ENCODE measurements at regions not wholly inside any gene's neighbourhood (a gene's known extent, or its start where the extent isn't known, plus 50 kb on each side); places are given as distances from the start of the nearest gene placed in this dataset.
A peak's percentile ranks its signal among the peaks of the same experiment; 100 is the strongest.

DNA sequence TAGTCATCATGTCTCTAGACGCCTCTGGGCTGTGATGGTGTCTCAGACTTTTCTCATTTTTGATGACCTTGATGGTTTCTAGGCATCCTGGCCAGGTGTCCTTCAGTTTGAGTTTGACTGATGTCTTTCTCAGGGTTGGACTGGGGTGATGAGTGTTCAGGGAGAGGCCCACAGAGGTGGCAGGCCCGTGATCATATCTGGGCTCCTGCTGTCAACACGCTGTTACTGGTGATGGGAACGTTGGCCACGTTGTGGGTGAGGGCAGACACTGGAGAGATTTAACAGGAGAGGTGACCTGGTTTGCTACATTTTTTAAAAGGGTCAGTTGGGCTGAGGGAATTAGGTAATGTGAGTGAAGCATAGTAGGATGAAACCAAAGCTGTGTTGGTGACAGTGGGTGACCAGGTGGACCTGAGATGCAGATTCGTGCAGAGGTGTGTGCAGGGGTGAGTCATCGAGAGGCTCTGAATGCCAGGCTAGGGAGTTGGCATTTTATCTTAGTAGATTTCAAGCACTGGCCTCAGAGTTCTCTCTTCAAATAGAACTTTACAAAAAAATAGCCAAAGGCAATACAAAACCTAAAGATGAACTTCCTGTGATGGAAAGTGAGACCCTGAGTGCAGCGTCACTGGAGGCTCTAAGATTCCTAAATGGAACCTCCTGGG is 174.1 kb downstream of the CDH26 start:
- DNase-seq, result no peak

DNA sequence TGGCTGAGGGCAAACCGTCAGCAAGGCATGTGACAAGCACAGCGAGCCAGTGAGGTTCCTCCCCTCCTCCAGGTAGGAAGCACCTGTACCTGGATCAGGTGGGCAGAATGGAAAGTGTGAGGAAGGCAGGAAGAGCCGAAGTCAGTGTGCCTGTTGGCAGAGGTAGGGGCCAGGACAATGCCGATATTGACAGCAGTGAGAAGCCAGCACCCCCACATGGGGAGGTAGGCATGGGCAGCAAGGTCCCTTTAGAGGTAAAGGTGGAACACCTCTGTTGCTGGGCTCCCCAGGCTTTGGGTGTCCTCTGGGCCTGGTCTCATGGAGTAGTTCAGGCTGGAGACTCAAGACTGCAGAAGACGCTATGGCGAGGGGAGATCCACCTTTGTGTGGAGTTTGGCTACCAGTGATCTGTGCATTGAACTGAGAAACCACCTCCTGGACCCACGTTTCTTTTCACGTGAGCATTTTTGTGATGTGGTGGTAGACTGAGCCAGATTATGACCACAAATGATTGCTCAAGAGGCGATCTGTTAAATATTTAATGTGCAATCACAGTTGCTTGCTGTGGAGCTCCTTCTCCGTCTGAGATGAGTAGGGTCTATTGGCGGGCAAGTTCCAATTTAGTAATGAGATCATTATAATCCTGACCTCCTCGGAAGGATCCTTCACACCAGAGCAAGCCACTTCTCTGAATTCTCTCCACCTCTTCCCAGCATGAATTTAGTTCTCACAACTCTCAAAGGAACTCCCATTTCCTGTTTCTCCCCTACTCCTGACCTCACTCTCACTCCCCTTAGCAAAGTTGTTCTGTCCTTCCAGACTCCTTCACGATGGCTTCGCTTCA is 174.8 kb downstream of the CDH26 start:
- no peak for DNase-seq

DNA sequence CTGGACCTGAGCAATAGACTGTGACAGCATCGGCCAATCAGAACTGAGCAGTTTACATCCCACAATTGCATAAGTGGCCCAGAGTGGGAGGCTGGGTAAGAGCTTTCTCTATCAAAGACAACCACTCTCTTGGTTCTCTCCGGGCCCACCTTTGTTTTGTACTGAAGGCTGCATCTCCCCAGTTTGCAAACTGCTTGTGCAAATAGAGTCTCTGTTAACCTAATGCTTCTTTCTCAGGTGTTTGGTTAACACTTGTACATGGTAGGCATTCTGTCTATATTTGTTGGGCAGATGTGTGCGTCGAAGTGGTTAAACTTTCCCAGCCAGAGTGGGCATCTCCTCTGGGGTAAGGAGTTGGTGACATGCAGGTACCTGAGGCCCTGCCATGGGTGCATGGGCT is 177.1 kb downstream of the CDH26 start:
- DNase-seq, result no peak

DNA sequence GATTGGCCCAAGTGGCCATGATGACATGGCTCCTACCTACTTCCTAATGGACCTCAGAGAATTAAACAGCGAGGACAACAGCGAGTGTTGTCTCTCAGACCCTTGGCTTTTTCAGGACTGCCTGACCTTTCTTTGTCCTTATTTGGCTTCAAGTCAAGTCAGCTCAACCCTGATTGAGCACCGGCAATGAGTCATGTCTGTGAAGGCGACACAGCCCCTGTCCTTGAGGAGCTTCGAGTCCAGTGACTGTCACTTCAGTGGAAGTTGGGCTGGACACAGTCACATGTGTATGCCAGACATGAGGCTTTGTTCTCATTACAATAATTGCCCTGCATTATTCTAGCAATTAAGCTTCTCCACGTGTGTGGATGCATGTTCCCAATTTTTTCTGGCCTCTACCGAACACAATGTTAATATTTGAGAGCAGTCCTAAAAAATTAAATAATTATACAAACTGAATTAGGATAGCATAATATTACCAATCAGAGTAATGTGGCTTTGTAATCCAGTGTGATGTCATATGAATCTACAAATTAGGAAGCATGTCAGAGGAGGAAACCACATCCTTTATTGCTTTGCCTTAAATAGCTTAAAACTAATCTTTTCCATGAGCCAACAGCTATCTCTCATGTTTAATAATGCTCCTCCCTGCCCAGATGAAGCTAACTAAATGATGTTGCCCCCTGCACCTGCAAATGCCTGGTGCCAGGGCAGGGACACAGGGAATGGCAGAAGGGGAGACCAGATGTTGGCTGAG is 178.6 kb downstream of the CDH26 start:
- DNase-seq, result no peak

DNA sequence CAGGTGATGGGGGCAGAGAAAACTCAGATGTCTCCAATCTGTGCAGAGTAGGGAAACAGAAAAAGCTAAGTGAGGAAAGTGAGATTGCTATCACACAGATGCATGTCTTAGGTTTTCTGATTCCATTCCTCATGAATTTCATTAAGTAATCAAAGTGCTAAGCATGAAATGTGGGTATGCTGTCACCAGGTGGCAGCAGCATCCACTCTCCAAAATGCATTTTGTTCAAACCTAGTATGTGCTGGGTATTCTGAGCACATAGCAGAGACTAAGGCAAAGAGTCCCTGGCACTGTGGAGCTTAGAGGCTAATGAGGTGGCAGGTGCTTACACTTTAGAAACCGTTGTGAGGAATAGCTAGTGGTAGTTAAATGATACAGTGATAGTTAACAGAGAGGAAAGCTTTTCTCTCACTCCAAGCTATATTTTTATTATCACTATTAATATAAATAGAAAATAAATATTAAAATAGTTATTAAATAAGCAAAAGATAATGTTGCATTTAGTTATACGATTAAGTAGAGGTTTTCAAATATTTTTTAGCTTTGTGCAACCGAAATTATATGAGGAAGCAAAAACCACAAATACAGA is 179.5 kb downstream of the CDH26 start:
- peak; percentile 68 for DNase-seq

DNA sequence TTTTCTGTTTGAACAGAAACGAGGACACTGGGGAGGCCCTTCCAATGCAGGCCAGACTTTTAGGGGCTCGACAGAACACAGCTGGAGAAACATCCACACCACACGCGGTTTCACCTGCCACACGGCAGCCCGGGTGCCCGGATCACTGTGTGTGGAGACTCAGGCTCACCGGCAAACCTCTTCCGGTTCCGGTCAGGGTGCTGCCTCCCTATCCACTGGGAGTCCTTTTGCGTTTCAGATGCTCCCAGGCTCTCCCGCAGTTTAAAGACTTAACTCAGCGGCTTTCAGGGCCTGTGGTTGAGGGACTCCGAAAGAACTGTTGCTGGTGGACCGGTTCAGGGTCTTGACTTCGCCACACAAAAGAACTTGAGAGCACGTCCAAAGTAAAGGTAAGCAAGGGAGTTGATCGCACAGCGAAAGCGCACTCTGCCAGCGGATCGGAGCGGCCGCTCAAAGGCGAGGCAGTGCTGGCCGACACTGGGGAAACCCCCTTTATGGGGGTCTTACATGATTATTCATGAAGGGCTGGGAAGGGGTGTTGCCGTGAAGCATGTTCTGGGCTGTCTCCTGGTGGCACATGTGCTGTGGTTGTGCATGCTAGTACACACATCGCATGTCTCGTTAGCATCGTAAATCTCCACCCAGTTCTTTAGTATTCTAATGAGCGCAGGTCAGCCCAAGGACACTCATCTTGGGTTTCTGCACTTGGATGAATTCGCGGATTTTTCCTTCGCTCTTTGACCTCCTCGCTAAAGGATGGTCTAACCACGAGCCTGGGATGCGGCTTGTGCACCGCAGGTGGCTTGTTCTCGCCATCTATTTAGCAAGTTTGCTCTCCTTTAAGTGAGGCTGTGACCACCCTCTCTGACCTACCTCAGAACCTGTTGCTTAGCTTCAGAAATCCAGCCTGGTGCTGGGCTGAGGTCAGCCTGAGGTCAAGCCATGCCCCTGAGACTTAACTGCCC is 180.3 kb downstream of the CDH26 start:
- DNase-seq, result peak; percentile 81

DNA sequence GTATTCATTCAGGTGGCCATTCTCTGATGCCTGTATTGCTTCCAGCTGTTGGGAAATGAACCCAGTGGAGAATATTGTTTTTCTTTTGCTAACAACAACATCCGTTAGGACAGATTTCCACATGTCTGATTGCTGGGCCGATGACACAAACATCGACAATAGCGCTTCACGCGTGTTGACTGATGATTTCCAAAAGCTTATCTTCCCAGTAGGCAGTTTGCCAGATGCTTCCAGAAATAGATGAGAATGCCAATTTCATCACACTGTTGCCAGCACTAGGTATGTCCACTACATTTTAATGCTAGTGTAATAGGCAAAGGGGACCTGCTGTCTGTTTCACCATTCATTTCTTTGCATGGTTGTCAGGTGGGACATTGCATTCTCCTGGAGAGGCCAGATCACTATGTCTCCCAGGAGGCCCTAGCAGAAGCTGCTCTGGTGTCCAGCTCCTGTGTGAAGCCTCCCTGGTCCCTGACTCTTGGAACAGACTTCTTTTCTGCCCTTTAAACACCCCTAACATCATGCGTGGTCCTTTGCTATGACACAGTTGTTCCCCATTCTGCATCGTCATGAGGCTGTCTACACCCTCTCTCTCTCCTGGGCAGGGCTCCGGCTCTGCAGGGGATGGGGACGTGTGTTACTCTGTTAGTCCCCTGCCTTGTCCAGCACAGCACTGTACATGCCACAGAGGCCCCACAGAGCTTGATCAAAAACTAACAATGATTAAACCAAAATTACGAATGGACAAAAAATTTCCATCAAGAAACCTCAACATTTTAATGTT is 181.6 kb downstream of the CDH26 start:
- no peak for DNase-seq

DNA sequence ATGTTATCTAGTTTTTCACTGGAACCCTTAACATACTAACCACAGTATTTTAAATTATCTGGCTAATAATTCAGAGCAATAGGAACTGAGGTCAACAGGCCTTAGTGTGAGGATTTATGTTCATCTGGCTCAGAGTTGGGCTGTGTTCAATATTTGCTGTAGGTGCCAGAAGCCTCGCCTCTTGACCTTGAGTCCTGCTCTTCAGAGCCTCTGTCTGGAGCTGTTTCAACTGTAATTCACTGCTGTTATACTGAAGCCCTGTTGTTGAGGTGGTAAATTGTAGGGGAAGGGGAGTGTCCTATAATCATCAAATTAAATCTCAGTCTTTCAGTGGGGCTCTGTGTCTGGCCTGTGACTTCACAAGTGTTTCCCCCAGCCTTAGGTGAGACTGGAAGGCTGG is 184.4 kb downstream of the CDH26 start:
- no peak for DNase-seq

DNA sequence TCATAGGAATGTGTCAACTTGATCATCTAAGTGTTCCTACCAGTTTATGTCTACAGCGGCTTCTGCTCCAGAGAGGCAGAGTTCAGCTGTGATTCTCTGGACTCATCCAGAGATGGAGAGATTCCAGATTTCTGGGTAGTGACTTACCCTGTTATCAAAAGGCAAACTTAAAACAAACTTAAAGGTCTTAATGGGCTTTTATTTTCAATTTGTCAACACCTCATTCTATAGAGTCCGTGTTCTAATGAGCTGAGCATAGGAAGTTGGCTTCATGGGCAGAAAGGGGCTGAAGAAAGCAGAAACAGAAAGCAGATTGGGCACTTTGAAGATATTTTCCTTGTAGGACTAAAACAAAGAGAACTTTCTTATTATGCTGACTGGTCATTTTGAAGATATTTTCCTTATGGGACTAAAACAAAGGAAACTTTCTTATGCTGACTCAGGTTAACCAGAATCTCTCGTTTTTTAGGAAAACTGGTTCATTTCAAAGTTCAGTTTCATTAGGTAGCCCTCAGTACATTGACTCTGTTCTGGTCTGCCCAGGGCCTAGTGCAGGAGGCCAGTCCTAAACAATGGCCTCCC is 185.1 kb downstream of the CDH26 start:
- DNase-seq, result no peak

DNA sequence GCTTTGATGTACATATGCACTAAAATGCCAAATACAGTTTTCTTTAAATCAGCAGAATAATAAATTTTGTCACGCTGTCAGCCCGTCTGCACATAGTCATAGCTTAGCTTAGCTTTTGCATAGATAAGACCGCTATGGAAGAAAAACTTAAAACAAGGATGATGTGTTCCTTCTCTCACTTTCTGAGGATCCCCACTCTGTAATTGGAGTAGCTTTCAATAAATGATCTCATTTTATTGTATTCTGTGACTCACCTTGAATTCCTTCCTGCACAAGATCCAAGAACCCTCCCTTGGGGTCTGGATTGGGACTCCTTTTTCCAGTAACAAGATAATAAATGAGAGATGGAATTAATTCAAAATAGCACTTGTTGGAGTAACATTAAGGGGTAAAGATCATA is 186.2 kb downstream of the CDH26 start:
- DNase-seq, result no peak

DNA sequence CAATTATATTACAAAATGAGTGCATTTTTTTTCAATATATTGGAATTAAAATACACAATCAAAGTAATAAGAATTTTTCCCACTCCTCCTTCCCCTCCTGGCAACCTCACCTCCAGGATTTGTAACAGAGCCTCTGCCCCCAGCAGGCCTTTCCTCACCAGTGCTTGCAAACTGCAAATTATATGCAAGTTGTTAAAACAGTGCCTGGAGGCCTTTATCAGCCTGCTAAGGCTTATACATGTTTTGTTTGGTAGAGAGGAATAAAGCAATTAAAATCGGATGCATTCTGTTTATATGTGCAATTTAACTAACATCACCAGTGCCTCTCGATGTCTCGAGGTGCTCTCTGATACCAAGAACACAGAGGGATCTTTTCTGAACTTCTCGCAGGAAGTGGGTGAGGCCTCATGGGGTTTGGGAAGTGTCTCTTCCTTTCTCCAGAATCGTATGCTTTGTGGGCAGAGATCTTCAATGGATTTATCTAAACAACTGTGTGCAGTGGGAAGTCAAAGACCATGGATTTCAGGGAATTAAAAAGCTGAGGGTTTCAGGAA is 186.8 kb downstream of the CDH26 start:
- DNase-seq, result no peak

DNA sequence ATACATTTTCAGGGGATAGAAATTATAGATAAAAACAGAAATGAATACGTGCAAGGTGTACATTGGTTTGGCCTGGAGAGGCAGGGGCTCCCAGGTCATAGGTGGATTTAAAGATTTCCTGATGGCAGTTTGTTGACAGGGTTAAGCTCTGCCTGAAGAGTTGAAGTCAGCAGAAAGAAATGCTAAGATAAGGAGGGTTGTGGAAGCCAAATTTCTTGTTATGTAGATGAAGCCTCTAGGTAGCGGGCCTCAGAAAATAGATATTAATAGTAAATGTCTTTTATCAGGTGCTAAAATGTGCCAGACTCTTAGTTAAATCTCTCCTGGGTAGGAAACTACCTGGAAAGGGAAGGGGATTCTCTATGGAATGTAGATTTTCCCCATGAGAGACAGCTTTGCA is 188.8 kb downstream of the CDH26 start:
- no peak for DNase-seq

DNA sequence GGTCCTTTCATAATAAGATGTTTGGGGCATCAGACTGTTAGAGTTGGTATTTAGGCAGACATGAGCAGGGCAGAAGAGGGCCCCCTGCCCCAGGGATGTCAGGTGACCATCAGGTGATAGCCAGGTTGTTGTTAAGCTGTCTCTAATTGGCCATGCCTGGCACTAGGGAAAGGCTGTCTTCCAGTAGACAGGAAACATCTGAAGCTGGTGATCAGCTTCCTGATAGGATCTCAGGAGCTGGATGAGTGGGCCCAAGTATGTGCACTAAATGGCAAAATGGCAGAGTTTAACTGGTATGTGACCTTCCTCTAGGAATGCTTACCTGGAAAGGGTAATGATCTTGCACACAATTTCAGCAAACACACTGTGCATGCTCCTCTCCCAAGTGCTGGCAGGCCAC is 190.7 kb downstream of the CDH26 start:
- no peak for DNase-seq

DNA sequence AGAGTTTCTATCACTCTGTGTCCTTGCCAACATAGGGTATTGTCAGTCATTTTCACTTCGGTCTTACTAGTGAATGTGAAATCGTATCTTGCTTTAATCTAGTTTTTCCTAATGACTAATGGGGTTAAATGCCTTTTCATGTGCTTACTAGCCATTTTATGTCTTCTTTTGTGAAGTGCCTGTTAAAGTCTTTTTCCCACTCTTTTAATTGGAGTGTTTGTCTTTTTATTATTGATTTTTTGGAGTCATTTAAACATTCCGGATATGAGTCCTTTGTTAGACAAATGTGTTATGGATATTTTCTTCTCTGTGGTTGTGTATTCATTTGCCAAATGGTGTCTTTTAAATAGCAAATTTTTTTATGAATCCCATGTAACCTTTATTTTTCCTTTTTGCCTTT is 194.6 kb downstream of the CDH26 start:
- DNase-seq, result no peak

DNA sequence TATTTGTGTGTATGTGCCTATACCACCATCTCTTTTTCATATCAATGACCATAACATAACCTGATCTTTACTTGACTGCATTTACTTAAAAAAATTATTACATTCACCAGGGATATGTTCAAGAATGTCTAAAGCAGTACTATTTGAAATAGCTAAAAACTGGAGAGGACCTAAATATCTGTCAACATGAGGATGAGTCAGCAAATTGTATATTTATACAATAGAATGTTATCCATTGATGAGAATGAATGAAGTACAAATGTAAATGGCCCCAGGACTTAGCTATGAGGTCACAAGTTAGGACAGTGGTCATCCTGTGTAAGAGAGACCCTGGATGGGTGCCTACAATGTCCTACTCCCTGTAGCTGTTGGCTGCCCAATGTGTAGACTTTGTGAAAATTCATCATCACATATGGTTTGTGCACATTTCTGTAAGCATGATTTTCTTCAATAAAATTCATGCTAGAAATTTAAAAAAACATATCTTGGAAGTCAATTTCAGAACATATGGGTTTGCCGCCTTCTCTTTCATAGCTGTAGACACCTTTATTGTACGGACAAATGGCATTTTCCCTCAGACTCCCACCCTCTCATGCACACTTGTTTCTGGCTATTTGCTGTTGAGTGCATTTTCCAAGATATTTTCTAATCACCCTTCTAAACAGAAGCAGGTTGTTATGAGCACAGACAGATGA is 202.4 kb downstream of the CDH26 start:
- no peak for DNase-seq

DNA sequence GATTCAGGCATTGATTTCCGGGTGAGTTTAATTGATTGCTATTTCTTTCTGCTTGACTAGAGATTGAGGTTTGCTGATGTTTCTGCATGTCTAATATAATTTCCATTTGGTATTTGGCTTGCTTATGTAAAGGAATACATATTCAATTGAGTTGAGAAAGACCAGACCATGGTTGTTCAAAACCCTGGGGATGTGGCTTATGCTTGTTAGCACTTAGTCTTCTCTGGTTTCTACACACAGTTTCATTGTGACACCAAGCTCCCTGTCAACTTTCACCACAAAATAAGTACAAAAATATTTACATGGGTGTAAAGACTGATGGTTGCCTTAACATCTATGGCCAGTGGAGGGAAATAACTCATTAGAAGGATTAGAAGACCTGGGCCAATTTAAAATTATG is 209.6 kb downstream of the CDH26 start:
- DNase-seq, result no peak

DNA sequence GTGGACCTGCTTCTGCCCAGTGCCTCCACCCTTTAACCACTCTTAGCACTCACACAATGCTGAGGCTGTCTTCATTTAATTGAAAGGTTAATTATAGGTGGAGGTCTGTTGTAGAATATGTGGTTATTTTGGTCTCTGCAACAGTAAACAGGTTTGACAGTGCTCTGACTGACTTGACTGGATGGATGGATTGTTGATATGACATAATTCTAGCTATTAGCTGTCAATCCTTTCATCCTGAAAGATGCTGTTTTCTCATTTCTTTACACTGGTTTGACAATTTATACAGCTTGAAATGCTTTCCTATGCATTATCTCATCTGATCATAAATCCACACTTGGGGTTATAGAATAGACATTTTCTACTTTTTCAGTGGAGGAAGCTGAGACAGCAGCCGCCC is 210.7 kb downstream of the CDH26 start:
- no peak for DNase-seq

DNA sequence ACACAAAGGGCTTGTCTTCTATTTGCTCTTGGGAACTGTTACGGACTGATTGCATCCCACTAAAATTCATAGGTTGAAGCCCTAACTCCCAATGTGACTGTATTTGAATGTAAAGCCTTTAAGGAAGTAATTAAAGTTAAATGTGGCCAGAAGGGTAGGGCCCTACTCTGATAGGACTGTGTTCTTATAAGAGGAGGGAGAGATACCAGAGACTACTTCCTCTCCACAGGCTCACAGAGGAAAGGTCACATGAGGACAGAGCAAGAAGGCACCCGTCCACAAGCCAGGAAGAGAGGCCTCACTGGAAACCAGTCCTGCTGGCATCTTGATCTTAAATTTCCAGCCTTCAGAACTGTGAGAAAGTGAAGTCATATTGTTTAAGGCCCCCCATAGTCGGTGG is 211.9 kb downstream of the CDH26 start:
- no peak for DNase-seq

DNA sequence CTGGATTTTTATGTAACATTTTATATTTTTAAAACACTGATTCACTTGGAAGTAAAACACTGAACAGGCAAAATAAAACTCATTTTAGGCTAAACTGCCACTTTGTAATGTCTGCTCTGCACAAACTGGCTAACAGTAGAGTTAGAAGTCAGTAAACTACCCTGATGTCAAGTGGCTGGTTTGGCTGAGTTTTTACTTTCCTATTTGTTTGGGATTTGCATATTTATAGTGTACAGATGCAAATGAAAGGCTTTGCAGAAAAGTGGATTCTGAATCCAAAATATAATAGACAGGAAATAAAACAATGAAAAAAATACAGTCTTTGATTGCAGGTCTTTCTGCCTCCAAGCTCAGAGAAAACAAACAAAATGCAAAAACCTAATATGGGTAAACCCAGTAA is 213.1 kb downstream of the CDH26 start:
- DNase-seq, result no peak

DNA sequence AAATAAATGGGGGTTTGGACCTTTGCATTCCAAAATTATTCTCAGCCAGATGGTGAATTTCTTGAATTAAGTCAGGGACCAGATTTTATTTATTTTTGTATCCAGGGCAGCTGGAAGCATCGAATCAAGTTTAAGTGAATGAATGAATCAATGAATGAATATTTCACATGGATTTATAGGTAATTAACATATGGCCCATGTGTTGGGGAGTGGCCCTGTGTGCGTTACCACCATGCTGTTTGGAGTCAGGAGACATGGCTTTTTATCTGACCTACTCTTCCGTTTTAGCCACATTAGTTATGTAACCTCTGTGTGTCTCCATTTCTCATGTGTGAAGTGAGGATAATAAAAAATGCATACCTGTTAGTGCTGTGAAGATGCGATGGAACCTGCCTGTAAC is 213.5 kb downstream of the CDH26 start:
- DNase-seq, result no peak
